ENCODE measurements at regions not wholly inside any gene's neighbourhood (a gene's known extent, or its start where the extent isn't known, plus 50 kb on each side); places are given as distances from the start of the nearest gene placed in this dataset.

- TF ChIP-seq CTCF (IDR thresholded peaks at IDR 0.05; ENCODE audit: insufficient read depth, low read length, poor library complexity, severe bottlenecking) = no peak
- Histone ChIP-seq H3K4me3 (ENCODE audit: low read depth, low read length) (no peak overlapping the region), H3K27me3 (ENCODE audit: control insufficient read depth, insufficient read depth, low read length) (no peaks in the 10 kb centered on the region), H3K36me3 (ENCODE audit: control insufficient read depth, insufficient read depth, low read length) (no peaks in the 10 kb centered on the region)
- DNase-seq (ENCODE audit: low read depth) = no peak
These were observed 402.1 kb upstream of the MGAT4C start for GRCh38 chr12:86658303-86658702.

GRCh38 chr12:86647800-86648199, 391.6 kb upstream of the MGAT4C start:
- DNase-seq (ENCODE audit: low read depth) = no peak
- H3K4me3 ChIP-seq (ENCODE audit: low read depth, low read length) = no peak overlapping the region
- no peak for TF ChIP-seq CTCF (IDR thresholded peaks at IDR 0.05; ENCODE audit: insufficient read depth, low read length, poor library complexity, severe bottlenecking)
- no peaks in the 10 kb centered on the region for H3K36me3 ChIP-seq (ENCODE audit: control insufficient read depth, insufficient read depth, low read length)
- H3K27me3 ChIP-seq (ENCODE audit: control insufficient read depth, insufficient read depth, low read length) = no peaks in the 10 kb centered on the region

- Histone ChIP-seq H3K4me3 (ENCODE audit: low read depth, low read length) (no peak overlapping the region), H3K27me3 (ENCODE audit: control insufficient read depth, insufficient read depth, low read length) (no peaks in the 10 kb centered on the region), H3K36me3 (ENCODE audit: control insufficient read depth, insufficient read depth, low read length) (no peaks in the 10 kb centered on the region)
- TF ChIP-seq CTCF (IDR thresholded peaks at IDR 0.05; ENCODE audit: insufficient read depth, low read length, poor library complexity, severe bottlenecking) = no peak
- peak; percentile 31 for DNase-seq (ENCODE audit: low read depth)
These were observed 378.5 kb upstream of the MGAT4C start for GRCh38 chr12:86634456-86635410.

GRCh38 chr12:86627001-86627400, 370.8 kb upstream of the MGAT4C start:
- H3K4me3 ChIP-seq (ENCODE audit: low read depth, low read length) = no peak overlapping the region
- TF ChIP-seq CTCF (IDR thresholded peaks at IDR 0.05; ENCODE audit: insufficient read depth, low read length, poor library complexity, severe bottlenecking) = no peak
- no peaks in the 10 kb centered on the region for H3K27me3 ChIP-seq (ENCODE audit: control insufficient read depth, insufficient read depth, low read length)
- DNase-seq (ENCODE audit: low read depth) = no peak
- H3K36me3 ChIP-seq (ENCODE audit: control insufficient read depth, insufficient read depth, low read length) = no peaks in the 10 kb centered on the region

- no peak for TF ChIP-seq CTCF (IDR thresholded peaks at IDR 0.05; ENCODE audit: insufficient read depth, low read length, poor library complexity, severe bottlenecking)
- Histone ChIP-seq H3K4me3 (ENCODE audit: low read depth, low read length) (no peak overlapping the region), H3K27me3 (ENCODE audit: control insufficient read depth, insufficient read depth, low read length) (no peaks in the 10 kb centered on the region), H3K36me3 (ENCODE audit: control insufficient read depth, insufficient read depth, low read length) (no peaks in the 10 kb centered on the region)
- DNase-seq (ENCODE audit: low read depth) = no peak
These were observed 367.1 kb upstream of the MGAT4C start for GRCh38 chr12:86623267-86623666.
